GM12878 (cell line): ENCODE measurements at regions not wholly inside any gene's neighbourhood (a gene's known extent, or its start where the extent isn't known, plus 50 kb on each side); places are given as distances from the start of the nearest gene placed in this dataset.

Experiments used
- ATAC-seq: fragments of 200-7000 bp; cut with Tn5 transposase; 3 replicates; pipeline ENCODE4 v1.9.1; 2020; ENCODE audit warnings: mild to moderate bottlenecking, moderate library complexity
- BruUV-seq: library from RNA; stranded (reverse); fragments of 400-500 nt; replicated peaks from 2 replicates; lab custom pipeline; 2021; lab: Mats Ljungman, UMichigan
- CTCF ChIA-PET: fragments of 300-600 bp; sonication (Branson Sonifier 250); formaldehyde crosslinking; extraction: SDS; loops from one replicate; lab custom pipeline; 2021; ENCODE audit warnings: inconsistent platforms; lab: Yijun Ruan, JAX
- POLR2A ChIA-PET: fragments of 350-600 bp; formaldehyde crosslinking; extraction: SDS; loops from one replicate; lab custom pipeline; 2021; ENCODE audit warnings: inconsistent platforms; lab: Charles Lee
- RAD21 ChIA-PET: fragments of 300-600 bp; sonication (Branson Sonifier 250); formaldehyde crosslinking; loops from one replicate; lab custom pipeline; 2023; ENCODE audit warnings: antibody characterized with exemption; ENCODE audit not compliant: unreplicated experiment; lab: Charles Lee
- SMC1A ChIA-PET: fragments of 300-600 bp; sonication (Branson Sonifier 250); formaldehyde crosslinking; loops from one replicate; lab custom pipeline; 2023; ENCODE audit not compliant: unreplicated experiment, uncharacterized antibody; lab: Charles Lee
- DNase-seq: peaks from one replicate; pipeline ENCODE4 v3.0.0-alpha.2; 2011; ENCODE audit warnings: low read depth, low spot score
- FAIRE-seq: peaks from 3 replicates; lab custom pipeline; 2011; peaks lifted over from hg19 to GRCh38; lab: Jason Lieb, UNC
- H2AFZ ChIP-seq: 2 replicates; pipeline ENCODE4 v1.6.0; 2011; ENCODE audit warnings: low read depth, low read length, control low read depth; ENCODE audit not compliant: control insufficient read depth
- H3K27ac ChIP-seq: 2 replicates; pipeline ENCODE4 v1.5.1; 2011; ENCODE audit warnings: control low read depth; ENCODE audit not compliant: control insufficient read depth, insufficient read depth
- H3K27me3 ChIP-seq, 2 experiments: replicated peaks in 1 of 2; 2 replicates each; pipeline versions ENCODE4 v1.6.0 to v1.6.1; 2011; ENCODE audit warnings: low read length in 1 of 2; ENCODE audit not compliant: control insufficient read depth in 2 of 2, insufficient read depth in 2 of 2
- H3K36me3 ChIP-seq, 2 experiments: 2 replicates each; pipeline ENCODE4 v1.5.1; 2011; ENCODE audit warnings: low read length in 1 of 2; ENCODE audit not compliant: control insufficient read depth in 2 of 2, insufficient read depth in 2 of 2
- H3K4me1 ChIP-seq: 2 replicates; pipeline ENCODE4 v1.6.1; 2011; ENCODE audit warnings: mild to moderate bottlenecking, low read length, moderate library complexity, mixed read lengths; ENCODE audit not compliant: control insufficient read depth, insufficient read depth
- H3K4me2 ChIP-seq: 2 replicates; pipeline ENCODE4 v1.6.0; 2011; ENCODE audit warnings: control low read depth; ENCODE audit not compliant: control insufficient read depth, insufficient read depth
- H3K4me3 ChIP-seq: fragments of 200-600 bp; sonication (generic); 2 replicates; pipeline ENCODE4 v1.5.1; 2016
- H3K79me2 ChIP-seq: 2 replicates; pipeline ENCODE4 v1.6.0; 2011; ENCODE audit warnings: low read length; ENCODE audit not compliant: control insufficient read depth, insufficient read depth
- H3K9ac ChIP-seq: 2 replicates; pipeline ENCODE4 v1.8.0; 2011; ENCODE audit warnings: low read length, control low read depth, mixed read lengths; ENCODE audit not compliant: control insufficient read depth, insufficient read depth
- H3K9me3 ChIP-seq: replicated peaks from 3 replicates; pipeline ENCODE4 v1.5.1; 2011; ENCODE audit warnings: mild to moderate bottlenecking, low read length; ENCODE audit not compliant: control insufficient read depth, insufficient read depth
- H4K20me1 ChIP-seq: 2 replicates; pipeline ENCODE4 v1.6.0; 2011; ENCODE audit not compliant: control insufficient read depth, insufficient read depth
- CHD4 ChIP-seq: fragments of 200-600 bp; sonication (generic); IDR thresholded peaks from 2 replicates; pipeline ENCODE4 v1.6.1; 2016; ENCODE audit warnings: mild to moderate bottlenecking
- EP300 ChIP-seq, 2 experiments: fragments of 150-350 bp in 1 of 2; IDR thresholded peaks; 2 replicates each; pipeline ENCODE4 v1.6.1; 2011 to 2012; ENCODE audit warnings: low read depth in 2 of 2, low read length in 2 of 2, borderline replicate concordance in 1 of 2, improper control_type of control experiment in 1 of 2, inconsistent platforms in 1 of 2; ENCODE audit not compliant: control insufficient read depth in 1 of 2
- IRF4 ChIP-seq: IDR thresholded peaks from 2 replicates; pipeline ENCODE4 v1.6.1; 2011; ENCODE audit warnings: low read depth, low read length
- JUND ChIP-seq: IDR thresholded peaks from 2 replicates; pipeline ENCODE4 v1.6.1; 2012; ENCODE audit warnings: low read depth, mild to moderate bottlenecking, low read length, improper control_type of control experiment, moderate library complexity
- KAT2A ChIP-seq: conservative IDR thresholded peaks from 2 replicates; pipeline ENCODE4 v1.6.1; 2011; ENCODE audit warnings: low read depth, low read length; ENCODE audit not compliant: control insufficient read depth
- MXI1 ChIP-seq: fragments of 150-350 bp; IDR thresholded peaks from 2 replicates; pipeline ENCODE4 v1.6.1; 2011; ENCODE audit warnings: low read depth, mild to moderate bottlenecking, inconsistent platforms, low read length, improper control_type of control experiment
- NFYA ChIP-seq: IDR thresholded peaks from 2 replicates; pipeline ENCODE4 v1.6.1; 2011; ENCODE audit warnings: low read depth, mild to moderate bottlenecking, low read length, improper control_type of control experiment, borderline replicate concordance
- PKNOX1 ChIP-seq: fragments of 450-650 bp; IDR thresholded peaks from 2 replicates; pipeline ENCODE4 v1.6.1; 2016; ENCODE audit warnings: mild to moderate bottlenecking
- POLR2AphosphoS5 ChIP-seq: IDR thresholded peaks from 2 replicates; pipeline ENCODE4 v1.6.1; 2011; ENCODE audit warnings: mild to moderate bottlenecking, low read length, inconsistent platforms
- POU2F2 ChIP-seq: IDR thresholded peaks from 3 replicates; pipeline ENCODE4 v1.6.1; 2011; ENCODE audit warnings: low read depth, mild to moderate bottlenecking, low read length, borderline replicate concordance
- RAD51 ChIP-seq: fragments of 450-650 bp; IDR thresholded peaks from 2 replicates; pipeline ENCODE4 v1.6.1; 2016; ENCODE audit warnings: moderate library complexity, mild to moderate bottlenecking, inconsistent platforms
- SPI1 ChIP-seq: IDR thresholded peaks from 2 replicates; pipeline ENCODE4 v1.6.1; 2011; ENCODE audit warnings: low read depth, mild to moderate bottlenecking, low read length, moderate library complexity, borderline replicate concordance; ENCODE audit not compliant: insufficient read depth
- SREBF2 ChIP-seq: IDR thresholded peaks from 2 replicates; pipeline ENCODE4 v1.6.1; 2012; ENCODE audit warnings: mild to moderate bottlenecking, low read length
- ZNF207 ChIP-seq: fragments of 450-650 bp; IDR thresholded peaks from 2 replicates; pipeline ENCODE4 v1.6.1; 2014; ENCODE audit warnings: antibody characterized with exemption, mild to moderate bottlenecking, borderline replicate concordance
- ZNF217 ChIP-seq: fragments of 450-650 bp; IDR thresholded peaks from 2 replicates; pipeline ENCODE4 v1.6.1; 2017; ENCODE audit warnings: antibody characterized with exemption, mild to moderate bottlenecking
- WGBS: methylation state at CpG from one replicate; pipeline ENCODE4 v1.1.6; 2016; ENCODE audit warnings: low lambda C conversion rate; ENCODE audit not compliant: insufficient replicate concordance, insufficient coverage; ENCODE audit errors: missing lambda C conversion rate; 5-methylcytosine and 5-hydroxymethylcytosine counted together
- in situ Hi-C: fragments of 300-500 bp; cut with MboI; formaldehyde crosslinking; loops from 9 replicates; pipeline ENCODE4 v1.14.3; 2018; ENCODE audit warnings: mixed read lengths
- intact Hi-C: fragments of 100-400 bp; cut with micrococcal nuclease; formaldehyde crosslinking; loops from one replicate; pipeline ENCODE4 v1.14.2; 2022; ENCODE audit not compliant: unreplicated experiment
- TF ChIP-seq, protein P1 (sequence below): fragments of 450-650 bp; IDR thresholded peaks from 2 replicates; pipeline ENCODE4 v1.6.1; 2018; ENCODE audit warnings: mild to moderate bottlenecking, low read depth, moderate library complexity; ENCODE audit not compliant: partially characterized antibody
- TF ChIP-seq, protein P2 (sequence below): IDR thresholded peaks from 2 replicates; pipeline ENCODE4 v1.6.1; 2012; ENCODE audit warnings: low read depth, low read length, improper control_type of control experiment

- TF ChIP-seq, protein P1, sequence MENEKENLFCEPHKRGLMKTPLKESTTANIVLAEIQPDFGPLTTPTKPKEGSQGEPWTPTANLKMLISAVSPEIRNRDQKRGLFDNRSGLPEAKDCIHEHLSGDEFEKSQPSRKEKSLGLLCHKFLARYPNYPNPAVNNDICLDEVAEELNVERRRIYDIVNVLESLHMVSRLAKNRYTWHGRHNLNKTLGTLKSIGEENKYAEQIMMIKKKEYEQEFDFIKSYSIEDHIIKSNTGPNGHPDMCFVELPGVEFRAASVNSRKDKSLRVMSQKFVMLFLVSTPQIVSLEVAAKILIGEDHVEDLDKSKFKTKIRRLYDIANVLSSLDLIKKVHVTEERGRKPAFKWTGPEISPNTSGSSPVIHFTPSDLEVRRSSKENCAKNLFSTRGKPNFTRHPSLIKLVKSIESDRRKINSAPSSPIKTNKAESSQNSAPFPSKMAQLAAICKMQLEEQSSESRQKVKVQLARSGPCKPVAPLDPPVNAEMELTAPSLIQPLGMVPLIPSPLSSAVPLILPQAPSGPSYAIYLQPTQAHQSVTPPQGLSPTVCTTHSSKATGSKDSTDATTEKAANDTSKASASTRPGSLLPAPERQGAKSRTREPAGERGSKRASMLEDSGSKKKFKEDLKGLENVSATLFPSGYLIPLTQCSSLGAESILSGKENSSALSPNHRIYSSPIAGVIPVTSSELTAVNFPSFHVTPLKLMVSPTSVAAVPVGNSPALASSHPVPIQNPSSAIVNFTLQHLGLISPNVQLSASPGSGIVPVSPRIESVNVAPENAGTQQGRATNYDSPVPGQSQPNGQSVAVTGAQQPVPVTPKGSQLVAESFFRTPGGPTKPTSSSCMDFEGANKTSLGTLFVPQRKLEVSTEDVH = no peak
- TF ChIP-seq PKNOX1 (no peak), POLR2AphosphoS5 (no peak), ZNF217 (no peak), POU2F2 (no peak), NFYA (no peak)
- TF ChIP-seq, protein P2, sequence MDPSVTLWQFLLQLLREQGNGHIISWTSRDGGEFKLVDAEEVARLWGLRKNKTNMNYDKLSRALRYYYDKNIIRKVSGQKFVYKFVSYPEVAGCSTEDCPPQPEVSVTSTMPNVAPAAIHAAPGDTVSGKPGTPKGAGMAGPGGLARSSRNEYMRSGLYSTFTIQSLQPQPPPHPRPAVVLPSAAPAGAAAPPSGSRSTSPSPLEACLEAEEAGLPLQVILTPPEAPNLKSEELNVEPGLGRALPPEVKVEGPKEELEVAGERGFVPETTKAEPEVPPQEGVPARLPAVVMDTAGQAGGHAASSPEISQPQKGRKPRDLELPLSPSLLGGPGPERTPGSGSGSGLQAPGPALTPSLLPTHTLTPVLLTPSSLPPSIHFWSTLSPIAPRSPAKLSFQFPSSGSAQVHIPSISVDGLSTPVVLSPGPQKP = no peak
These were observed 250.4 kb upstream of the PPFIA2 start (continued) for GRCh38 chr12:82009524-82009923.

DNA sequence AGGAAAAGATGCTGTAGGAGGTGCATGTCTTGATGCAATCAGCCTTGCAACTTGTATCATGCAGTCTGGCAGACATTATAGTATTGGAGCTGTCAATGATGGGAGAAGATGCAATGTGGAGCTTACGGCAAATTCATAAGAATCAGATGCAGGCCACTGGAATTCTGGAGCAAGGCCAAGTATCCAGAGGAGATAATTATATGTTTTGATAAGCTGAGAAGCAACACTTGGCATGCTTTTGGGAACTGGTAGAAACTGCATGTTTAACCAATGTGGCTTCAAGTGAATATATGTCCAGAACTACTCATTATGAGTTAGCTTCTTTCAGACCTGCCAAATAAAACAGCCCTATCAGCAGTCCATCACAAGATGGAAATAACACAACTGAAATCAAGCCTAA lies 249.1 kb upstream of the PPFIA2 start:
- POLR2A ChIA-PET = no interaction called here
- Histone ChIP-seq H3K27ac (no peak overlapping the region), H3K9ac (no peak overlapping the region), H3K4me2 (no peak overlapping the region), H3K79me2 (no peaks in the 10 kb centered on the region), H4K20me1 (no peaks in the 10 kb centered on the region), H3K9me3 (no peaks in the 10 kb centered on the region), H3K27me3 (no peaks in the 10 kb centered on the region), H2AFZ (no peak overlapping the region), H3K4me1 (no peaks in the 10 kb centered on the region), H3K36me3 (no peaks in the 10 kb centered on the region), H3K4me3 (no peak overlapping the region)
- ATAC-seq (no peak), DNase-seq (no peak), FAIRE-seq (no peak)
- CTCF ChIA-PET = interaction anchor here (1.4 kb wide), 1 partner anchor 15 kb away, joined by 3 read pairs; no protein-coding TSS in a partner anchor
- in situ Hi-C loops (no loop called here), intact Hi-C loops (no loop called here)
- RAD21 ChIA-PET = no interaction called here
- WGBS = 0% methylated on average over 1 of the region's 1 CpG
- no TSS peak for BruUV-seq
- SMC1A ChIA-PET = interaction anchor here (1.0 to 2.2 kb wide), 3 partner anchors 14 to 17 kb away, joined by 4 to 6 read pairs (median 4); no protein-coding TSS in a partner anchor
- TF ChIP-seq RAD51 (no peak), EP300 (IDR thresholded peaks at IDR 0.05; ENCODE audit: borderline replicate concordance in 1 of 2, control insufficient read depth in 1 of 2, low read depth in 2 of 2, low read length in 2 of 2) (no peak), ZNF207 (no peak), SPI1 (no peak), IRF4 (no peak), SREBF2 (no peak), KAT2A (no peak), JUND (no peak), CHD4 (no peak), POU2F2 (no peak), MXI1 (no peak)
